DMS79 treated with DMSO at 0.1 percent for 48 hours (cell line): ENCODE measurements at regions not wholly inside any gene's neighbourhood (a gene's known extent, or its start where the extent isn't known, plus 50 kb on each side); places are given as distances from the start of the nearest gene placed in this dataset.

Experiments
- DNase-seq: peaks from one replicate; lab custom pipeline; 2025; lab: John Stamatoyannopoulos, UW

DNA sequence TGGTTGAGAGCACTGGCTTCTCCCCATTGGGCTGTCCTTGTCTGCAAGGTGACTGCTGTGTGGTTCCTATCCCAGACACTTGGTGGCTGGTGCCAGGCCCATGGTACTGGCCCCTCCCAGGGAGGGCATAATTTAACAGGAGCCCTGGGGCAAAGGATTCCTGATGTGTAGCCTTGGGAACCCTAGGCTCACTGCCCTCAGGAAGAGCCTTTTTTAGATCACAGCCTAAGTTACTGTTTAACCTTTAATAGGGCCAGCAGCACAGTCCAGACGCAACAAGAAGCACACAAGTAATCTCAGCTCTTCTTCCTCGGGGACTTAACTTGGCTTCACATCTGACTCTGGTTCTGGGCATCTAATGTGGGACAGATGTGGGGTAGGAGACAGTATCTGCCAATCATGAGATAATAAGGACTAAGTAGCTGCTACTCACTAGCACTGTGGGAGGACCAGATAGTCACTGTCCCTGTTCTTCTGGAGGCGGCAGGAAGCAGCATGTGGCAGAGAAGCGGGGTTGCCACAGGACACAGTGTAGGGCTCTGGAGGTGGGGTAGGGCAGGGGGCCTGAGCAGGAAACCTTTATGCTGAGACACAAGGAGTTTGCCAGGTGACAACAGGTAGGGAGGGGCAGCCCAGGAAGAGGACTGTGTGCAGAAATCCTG lies 136.3 kb downstream of the TMEM17 start:
- DNase-seq = no peak

DNA sequence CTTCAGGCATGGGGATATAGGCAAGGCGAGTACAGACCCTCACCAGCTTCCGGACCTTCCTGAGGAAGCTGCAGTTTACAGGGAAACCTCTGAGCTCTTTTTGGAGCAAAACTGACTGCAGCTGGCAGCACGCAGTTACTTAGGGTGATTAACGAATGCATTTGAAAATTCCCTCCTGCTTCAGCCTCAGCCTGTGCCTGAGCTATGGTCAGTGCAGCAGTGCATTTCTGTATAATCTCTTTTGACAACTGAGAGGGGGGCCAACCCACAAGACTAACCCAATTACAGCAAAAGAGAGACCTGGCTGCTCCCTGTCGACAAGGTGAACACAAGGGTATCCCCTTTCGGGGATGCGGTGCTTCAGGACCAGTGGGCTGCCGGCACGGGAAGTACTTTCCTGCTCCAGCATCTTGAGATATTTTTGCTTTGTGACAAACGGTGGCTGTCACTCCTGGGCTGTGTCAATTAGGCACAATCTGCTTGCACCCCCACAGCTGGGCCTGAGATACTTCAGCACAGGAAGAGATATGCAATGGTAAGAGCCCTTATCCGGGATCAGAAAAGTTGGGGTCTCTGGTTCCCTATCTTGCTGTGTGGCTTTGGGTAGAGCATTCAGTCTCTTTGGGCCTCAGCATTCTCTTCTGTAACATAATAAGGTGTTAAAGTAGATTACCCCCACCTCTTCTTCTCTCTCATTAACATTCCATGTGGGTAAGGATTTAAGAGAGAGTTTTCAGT lies 141.0 kb downstream of the TMEM17 start:
- DNase-seq = no peak

DNA sequence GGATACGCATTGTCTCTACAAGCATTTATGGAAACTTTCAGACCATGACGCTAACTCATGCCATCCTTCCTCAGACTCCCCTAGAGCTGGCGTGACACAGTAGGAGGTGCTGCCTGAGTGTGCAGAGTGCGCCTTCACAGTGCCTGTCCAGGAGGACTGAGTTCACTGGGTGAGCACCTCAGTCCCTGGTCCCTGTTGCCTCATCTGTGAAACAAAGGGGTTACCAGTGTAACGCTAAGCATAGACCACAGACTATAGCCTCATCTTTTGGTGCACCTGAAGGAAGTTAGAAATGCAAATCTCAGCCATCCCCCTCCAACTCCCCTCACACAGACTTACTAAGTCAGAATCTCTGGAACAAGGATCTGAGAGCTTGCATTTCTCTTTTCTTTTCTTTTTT lies 142.8 kb downstream of the TMEM17 start:
- DNase-seq = no peak

DNA sequence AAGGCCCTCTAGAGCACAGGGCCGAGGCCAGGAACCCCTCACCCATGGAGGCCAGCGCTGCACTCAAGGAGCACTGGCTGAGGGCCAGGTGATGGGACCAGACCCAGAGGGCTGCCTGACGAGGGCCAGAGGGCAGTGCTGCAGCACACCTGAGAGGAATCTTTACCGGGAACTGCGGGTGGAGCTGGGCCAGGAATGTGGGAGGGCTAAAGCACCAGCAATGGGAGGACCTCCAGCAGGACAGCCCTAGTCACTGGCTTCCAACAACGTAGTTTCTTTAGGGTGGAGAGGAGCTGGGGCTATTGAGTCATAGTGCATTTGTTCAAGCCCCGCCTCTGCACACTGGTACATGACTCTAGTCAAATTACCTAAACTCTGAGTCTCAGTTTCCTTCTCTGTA lies 143.4 kb downstream of the TMEM17 start:
- DNase-seq = no peak

DNA sequence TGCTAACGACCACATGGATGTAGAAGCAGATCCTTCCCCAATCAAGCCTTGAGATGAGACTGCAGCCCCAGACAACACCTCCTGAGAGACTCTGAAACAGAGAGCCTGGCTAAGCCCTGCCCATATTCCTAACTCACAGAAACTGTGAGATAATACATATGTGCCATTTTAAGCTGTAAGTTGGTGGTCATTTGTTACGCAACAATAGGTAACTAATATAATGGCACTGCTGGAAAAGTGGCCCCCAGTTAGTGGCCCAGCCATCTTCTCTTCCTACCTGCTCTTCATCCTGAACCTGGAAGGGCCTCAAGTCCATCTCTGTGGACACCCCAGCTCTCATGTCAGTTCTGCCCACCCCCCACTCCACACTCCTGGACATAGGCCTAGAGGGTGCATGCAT lies 144.0 kb downstream of the TMEM17 start:
- no peak for DNase-seq

DNA sequence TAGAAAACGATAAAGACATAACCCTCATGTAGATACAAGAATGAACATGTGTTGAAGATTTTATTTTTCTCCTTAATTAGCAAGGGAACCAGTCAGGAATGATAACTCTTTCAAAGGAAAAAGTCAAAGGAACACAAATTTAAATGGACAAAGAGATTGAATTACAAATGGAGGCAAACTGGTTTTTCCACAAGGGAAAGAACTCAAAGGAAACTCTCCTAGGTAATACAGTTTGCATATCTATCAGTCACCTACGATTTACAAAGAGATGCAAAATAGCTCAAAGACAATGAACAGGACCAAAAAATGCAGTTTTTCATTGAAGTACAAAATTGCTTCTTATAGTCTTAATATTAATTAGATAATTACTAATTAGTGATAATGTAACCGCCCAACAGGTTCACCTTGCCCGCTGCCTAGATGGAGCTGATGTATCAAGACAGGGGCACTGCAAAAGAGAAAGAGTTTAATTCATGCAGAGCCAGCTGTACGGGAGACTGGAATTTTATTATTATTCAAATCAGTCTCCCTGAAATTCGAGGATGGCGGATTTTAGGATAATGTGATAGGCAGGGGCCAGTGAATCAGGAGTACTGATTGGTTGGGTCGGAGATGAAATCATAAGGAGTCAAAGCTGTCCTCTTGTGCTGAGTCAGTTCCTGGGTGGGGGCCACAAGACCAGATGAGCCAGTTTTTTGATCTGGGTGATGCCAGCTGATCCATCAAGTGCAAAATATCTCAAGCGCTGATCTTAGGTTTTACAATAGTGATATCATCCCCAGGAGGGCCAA lies 151.0 kb downstream of the TMEM17 start:
- DNase-seq = no peak

DNA sequence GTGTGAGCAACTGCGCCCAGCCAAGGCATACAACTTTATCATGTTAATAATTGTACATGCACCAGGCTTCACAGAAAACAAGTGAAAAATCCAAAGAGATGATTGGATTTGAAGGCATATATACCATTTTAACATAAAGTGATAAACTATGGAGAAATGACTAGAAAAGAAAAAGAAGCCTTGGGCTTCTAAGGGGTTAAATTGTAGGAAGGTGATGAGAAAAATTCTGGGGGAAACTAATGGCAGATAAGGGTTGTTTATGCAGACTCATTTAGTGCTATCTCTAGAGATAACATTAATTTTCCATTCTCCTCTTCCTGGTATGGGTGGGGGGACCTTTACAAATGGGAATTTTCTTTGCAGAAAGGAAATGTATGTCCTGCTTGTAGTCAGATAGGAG lies 154.0 kb downstream of the TMEM17 start:
- DNase-seq = no peak

DNA sequence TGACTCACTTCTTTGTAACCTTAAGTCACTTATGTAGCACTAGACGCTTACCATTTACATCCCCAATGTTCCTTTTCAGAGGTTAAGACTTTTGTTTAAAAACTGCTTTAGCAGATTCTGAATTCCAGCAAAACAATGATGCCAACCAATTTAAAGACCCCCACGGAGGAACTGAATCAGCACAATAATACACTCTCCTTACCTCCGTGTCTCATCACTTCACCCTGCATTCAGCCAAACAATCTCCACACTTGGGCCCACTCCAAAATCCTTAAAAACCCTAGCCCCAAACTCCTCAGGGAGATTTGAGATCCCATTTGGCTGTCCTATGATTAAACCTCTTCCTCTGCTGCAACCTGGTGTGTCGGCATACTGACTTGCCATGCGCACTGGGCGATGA lies 153.9 kb downstream of the B3GNT2 start:
- DNase-seq = no peak

DNA sequence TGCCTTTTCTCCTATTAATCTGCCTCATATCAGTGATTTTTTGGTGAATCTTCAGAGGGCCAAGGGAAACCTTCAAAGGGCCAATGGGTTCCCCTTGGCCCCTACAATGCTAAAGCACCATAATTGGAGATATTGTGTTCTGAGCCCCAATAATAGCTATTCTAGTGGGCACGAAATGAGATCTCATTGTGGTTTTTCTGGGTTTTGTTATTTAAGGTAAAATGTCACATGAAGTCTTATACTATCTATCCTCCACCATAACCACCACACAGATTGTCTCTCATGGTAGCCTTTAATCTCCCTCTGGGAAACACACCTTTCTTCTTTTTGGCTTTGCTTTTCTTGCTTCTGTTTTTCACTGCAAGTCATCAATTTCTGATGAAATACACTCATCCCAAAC lies 152.8 kb downstream of the B3GNT2 start:
- no peak for DNase-seq

DNA sequence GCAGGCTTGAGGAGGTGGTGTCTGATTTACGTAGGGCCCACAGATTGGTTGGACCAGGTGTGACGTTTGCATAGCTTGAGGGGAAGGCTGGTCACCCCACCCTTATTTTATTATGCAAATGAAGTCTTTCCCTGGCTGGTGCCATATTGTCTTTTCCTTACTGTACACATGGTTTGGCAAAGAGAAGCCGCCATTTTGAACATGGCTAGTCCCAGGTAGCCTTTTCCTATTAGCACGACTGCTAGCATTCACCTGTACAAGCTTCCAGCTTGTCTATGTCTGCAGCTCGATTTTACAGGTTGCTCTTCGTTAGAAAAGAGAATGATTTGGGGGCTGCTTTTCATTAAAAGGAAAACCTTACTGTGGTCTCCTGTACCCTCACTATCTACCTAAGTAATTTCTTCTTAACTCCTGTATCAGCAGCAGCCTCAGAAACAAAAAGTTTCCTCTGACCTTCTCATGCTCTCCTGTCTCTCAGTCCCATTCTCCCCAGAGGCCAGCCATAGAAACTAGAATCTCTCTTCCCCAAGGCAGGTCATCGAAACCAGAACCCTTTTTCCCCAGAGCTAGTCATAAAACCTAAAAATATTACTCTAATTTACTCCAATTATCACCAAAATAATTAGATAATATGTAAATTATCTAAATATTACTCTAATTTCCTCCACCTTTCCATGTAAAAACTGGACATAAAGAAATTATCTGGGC lies 151.8 kb downstream of the B3GNT2 start:
- no peak for DNase-seq

DNA sequence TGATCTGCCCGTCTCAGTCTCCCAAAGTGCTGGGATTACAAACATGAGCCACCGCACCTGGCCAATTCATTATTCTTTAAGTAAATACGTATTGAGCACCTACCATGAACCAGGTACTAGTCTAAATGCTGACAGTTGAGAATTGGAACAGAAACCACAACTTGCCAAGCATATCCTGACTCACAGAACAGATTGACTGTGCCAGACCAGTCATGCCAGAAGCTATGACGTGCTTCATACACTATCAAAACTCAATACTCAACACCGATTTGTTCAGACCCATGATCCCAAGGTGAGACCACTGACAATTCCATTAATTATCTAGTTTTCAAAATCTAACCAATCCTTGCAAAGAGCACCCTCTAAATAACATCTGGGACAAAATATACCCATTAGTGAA lies 148.6 kb downstream of the B3GNT2 start:
- DNase-seq = no peak

DNA sequence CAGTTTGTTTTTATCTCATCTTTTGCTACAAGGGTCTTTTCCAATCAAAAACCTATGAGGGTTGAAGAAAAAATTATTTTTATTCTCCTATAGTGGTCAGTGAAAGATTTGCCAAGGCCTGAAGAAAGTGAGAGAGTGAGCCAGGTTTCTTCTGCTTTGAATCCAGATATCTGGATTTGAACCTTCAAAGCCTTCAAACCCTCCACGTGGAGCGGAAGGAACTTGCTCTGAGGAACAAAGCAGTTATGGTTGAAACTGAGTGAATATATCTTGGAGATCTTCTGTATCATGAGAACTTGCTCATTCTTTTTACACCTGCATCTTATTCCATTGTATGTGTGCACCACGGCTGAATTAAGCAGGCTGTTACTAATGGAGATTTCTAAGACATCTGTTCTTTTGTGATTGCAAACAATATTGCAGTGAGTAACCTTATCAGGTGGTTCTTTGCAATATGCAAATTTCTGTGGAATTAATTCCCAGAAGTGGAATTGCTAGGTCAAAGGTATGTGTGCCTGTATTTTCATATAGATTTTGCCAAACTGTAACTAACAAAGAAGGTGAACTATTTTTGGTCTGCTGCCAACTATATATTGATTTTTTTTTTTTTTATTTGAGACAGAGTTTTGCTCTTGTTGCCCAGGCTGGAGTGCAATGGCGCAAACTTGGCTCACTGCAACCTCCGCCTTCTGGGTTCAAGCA lies 147.9 kb downstream of the B3GNT2 start:
- peak; percentile 11 for DNase-seq

DNA sequence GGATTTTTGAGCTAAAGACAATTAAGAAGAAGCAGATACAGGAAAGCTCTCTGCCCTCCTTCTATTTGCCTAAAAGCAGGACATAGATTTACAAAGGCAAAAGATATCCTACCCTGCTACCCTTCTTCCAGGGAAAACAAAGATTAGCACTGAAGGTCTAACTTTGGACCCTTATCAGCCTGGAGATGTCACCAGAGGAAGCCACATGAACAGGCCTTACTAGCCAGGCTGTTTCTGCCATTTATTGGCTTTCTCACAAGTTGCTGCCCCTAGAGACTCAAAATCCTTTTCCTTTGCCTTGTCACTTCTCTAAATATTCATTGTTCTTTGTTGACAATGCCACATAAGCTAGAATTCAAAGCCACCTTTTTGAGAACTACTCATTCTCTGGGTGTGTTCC lies 147.3 kb downstream of the B3GNT2 start:
- DNase-seq = no peak

DNA sequence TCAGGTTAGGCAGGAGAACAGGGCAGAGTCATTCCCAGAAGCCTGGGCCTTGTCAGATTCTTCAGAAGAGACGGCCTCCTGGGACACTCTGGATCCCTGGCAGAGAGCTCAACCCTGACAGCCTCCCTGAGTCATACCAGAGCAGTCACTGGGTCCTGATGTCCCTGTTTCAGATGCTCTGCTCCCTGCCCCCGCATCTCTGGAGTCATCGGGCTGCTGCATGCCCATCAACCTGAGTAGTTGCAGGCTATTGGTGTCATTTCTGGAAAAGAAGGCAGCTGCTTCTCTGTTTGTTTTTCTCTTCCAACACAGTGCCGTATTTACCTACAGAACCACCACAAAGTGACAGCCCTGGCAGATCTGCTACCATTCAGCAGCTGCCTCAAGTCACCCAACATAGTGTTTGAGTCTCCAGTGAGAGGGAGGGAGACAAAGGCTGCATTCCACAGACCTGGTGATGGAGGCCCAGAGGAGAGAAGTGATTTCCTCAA lies 145.1 kb downstream of the B3GNT2 start:
- DNase-seq = peak; percentile 27

DNA sequence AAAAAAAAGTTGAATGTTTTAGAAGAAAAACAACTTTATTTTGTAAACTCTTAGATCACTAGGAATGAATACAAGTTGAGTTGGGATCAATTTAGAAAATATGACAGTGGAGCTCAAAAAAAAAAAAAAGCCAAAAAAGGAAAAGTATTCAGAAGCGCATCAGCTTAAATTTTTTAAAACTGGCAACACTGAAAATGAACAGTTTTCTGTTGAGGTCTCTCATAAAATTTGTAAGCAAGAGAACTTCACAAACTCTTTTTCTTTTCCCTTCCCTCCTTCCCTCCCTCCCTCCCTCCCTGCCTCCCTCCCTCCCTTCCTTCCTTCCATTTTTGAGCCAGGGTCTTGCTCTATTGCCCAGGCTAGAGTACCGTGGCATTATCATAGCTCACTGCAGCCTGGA lies 143.9 kb downstream of the B3GNT2 start:
- DNase-seq = no peak

DNA sequence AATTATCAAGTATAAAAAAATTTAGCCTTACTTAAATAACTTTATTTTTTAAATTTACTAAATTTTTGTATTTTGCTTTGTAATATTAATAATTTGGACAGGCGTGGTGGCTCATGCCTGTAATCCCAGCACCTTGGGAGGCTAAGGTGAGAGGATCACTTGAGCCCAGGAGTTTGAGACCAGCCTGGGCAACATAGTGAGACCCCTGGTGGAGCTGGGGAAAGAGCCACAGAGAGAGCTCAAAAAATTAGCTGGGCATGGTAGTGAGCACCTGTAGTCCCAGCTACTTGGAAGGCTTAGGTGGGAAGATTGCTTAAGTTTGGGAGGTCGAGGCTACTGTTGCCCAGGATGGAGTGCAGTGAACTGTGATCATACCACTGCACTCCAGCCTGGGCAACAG lies 143.5 kb downstream of the B3GNT2 start:
- no peak for DNase-seq

DNA sequence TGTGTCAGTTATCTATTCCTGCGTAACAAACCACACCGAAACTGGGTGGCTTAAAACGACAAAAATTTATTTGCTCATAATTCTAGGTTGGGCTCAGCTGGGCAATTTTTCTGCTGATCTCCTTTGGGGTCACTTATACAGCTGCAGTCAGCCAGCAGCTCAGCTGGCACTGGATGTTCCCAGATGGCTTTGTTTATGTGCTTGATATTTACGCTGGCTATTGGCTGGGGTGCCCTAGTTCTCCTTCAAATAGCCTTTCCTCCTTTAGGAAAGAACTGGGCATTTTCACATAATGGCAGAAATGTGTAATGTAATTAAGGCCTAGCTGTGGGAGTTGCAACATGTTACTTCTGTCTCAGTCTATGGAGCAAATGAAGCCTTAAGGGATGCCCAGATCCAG lies 142.2 kb downstream of the B3GNT2 start:
- DNase-seq = no peak

DNA sequence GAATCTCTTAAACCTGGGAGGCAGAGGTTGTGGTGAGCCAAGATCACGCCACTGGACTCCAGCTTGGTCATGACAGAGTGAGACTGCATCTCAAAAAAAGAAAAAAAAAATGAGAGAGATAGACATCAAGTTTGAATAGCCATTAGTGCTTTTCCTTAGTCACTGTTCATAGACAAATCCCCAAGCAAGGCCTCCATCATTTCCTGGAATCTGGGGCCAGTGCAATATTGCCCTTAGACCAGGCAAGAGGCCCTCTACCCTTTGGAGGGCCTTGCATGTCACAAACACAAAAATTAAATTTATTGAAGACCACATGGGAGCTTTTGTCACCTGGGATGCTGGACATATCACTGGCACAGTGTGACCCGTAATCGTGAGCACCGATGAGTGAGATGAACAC lies 141.5 kb downstream of the B3GNT2 start:
- DNase-seq = no peak

DNA sequence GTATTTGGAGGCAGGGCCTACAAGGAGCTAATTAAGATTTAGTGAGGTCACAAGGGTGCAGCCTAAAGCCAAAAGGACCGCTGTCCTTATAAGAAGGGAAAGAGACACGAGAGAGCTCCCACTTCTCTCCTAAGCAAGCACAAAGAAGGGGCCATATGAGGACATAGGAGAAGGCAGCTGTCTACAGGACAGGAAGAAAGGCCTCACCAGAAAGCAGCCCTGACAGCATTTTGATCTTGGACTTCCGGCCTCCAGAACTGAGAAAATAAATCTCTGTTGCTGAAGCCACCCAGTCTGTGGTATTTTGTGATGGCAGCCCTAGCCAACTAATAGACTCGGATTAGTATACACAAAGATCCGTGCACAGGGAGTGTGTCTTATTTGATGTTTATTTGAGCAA lies 139.7 kb downstream of the B3GNT2 start:
- no peak for DNase-seq

DNA sequence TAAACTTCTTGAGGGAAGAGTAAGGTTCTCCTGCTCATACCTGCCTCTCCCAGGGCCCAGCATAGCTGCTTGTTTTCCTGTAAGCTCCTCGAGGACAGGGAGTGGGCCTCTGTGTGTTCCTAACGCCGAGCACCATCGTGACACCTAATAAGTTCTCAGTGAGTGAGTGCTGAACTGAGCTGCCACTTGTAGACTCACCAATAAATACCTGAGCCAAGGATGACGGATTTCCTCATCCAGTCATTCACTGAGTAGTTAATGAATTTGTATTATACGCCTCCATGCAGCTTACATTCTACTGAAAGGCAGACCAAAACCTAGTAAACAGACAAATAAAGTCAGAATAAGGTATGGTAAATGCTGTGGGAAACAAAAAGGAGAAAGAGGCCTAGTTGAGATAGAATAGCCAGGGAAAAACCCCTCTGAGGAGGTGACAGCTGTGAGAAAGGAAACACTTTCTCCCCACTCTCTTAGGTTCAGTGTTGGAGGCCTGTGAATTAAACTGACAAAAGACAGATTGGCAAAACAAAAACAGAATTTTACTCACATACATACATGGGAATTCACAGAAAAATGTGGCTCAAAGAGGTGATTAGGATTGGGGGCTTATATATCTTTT lies 138.6 kb downstream of the B3GNT2 start:
- DNase-seq = no peak

DNA sequence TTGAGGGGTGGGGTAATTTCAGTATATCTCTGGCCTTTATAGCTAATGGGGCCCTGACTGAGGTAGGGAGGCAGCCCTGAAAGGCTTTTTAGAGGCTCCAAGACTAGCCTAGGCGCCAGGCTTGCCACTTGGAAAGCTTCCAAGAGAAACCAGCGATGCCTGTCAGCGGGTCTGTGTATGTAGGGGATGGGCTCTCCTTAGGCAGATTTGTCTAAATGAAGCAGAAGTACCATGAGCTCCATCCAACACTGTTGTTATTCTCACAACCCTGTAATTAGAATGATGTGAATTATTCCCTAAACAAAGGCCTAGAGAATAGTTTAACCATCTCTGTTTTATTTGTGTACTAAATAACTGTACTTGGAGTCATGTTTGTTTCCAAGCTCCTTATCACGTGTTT lies 138.1 kb downstream of the B3GNT2 start:
- peak; percentile 79 for DNase-seq
